Mucosa of rectum (tissue), 2 donors: ENCODE measurements at regions not wholly inside any gene's neighbourhood (a gene's known extent, or its start where the extent isn't known, plus 50 kb on each side); places are given as distances from the start of the nearest gene placed in this dataset.
"Not testable (repeated sequence)": the region's sequence is repeated elsewhere in the genome, so short reads cannot be mapped to it uniquely, and the experiment has no call there.

ENCODE experiments used
- H3K27ac ChIP-seq, 2 donors: one replicate each; pipeline ENCODE4 v1.7.0; 2013; ENCODE audit warnings: inconsistent platforms in 2 of 2, low read depth in 2 of 2, low read length in 2 of 2
- H3K27me3 ChIP-seq, 2 donors: one replicate each; pipeline ENCODE4 v1.7.0; 2013; ENCODE audit warnings: low read length in 2 of 2; ENCODE audit not compliant: control insufficient read depth in 2 of 2, insufficient read depth in 2 of 2
- H3K36me3 ChIP-seq, 2 donors: one replicate each; pipeline ENCODE4 v1.7.0; 2013; ENCODE audit warnings: low read length in 2 of 2; ENCODE audit not compliant: control insufficient read depth in 2 of 2, insufficient read depth in 2 of 2
- H3K4me1 ChIP-seq, 2 donors: one replicate each; pipeline ENCODE4 v1.7.0; 2013; ENCODE audit warnings: low read length in 2 of 2, mild to moderate bottlenecking in 1 of 2; ENCODE audit not compliant: control insufficient read depth in 2 of 2, insufficient read depth in 2 of 2
- H3K4me3 ChIP-seq, 2 donors: one replicate each; pipeline ENCODE4 v1.7.0; 2013; ENCODE audit warnings: low read length in 2 of 2
- H3K9ac ChIP-seq, 2 donors: one replicate each; pipeline ENCODE4 v1.7.0; 2013; ENCODE audit warnings: low read length in 2 of 2, low read depth in 1 of 2, mild to moderate bottlenecking in 1 of 2
- H3K9me3 ChIP-seq, 2 donors: one replicate each; pipeline ENCODE4 v1.7.0; 2013; ENCODE audit warnings: low read length in 2 of 2; ENCODE audit not compliant: control insufficient read depth in 2 of 2
- donor health status: healthy.
- donor health status: Normal muscosa, but diverticular disease.

DNA sequence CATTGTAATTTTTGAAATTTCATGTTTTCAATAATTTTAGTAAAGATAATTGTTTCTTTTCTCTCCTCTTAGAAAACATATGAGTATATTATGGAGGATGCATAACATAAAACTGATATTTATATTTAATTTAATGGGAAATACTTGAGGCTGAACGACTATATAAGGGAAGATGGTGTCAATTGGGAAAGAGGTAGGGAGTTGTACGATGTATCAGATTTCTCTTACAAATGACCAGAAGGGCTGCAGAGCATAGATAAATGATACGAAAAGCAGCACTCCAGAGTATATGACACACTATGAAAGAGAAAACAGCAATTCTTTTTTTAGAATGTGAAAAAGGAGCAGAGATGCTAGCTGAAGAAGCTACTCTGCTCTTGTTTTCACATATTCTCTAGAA, 1308.0 kb upstream of the MIR17HG start:
- Histone ChIP-seq H3K27ac (no peak overlapping the region), H3K4me1 (no peaks in the 10 kb centered on the region), H3K9ac (no peak overlapping the region), H3K36me3 (no peaks in the 10 kb centered on the region), H3K9me3 (no peaks in the 10 kb centered on the region), H3K4me3 (no peak overlapping the region), H3K27me3 (no peaks in the 10 kb centered on the region)

DNA sequence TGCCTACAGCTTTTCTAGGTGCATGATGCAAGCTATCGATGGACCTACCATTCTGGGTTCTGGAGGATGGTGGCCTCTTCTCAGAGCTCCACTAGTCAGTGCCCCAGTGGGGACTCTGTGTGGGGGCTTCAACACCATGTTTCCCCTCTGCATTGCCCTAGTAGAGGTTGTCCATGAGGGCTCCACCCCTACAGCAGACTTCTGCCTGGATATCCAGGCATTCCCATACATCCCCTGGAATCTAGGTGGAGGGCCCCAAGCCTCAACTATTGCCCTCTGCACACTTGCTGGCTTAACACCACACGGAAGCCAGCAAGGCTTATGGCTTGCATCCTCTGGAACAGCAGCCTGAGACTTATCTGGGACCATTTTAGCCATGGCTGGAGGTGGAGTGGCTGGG, 1299.9 kb upstream of the MIR17HG start:
- Histone ChIP-seq H3K27me3 (no peaks in the 10 kb centered on the region), H3K4me1 (no peaks in the 10 kb centered on the region), H3K9ac (no peak overlapping the region), H3K27ac (no peak overlapping the region), H3K36me3 (no peaks in the 10 kb centered on the region), H3K9me3 (peaks cover 0 to 3% of the 10 kb centered on the region in 2 donors), H3K4me3 (no peak overlapping the region)

DNA sequence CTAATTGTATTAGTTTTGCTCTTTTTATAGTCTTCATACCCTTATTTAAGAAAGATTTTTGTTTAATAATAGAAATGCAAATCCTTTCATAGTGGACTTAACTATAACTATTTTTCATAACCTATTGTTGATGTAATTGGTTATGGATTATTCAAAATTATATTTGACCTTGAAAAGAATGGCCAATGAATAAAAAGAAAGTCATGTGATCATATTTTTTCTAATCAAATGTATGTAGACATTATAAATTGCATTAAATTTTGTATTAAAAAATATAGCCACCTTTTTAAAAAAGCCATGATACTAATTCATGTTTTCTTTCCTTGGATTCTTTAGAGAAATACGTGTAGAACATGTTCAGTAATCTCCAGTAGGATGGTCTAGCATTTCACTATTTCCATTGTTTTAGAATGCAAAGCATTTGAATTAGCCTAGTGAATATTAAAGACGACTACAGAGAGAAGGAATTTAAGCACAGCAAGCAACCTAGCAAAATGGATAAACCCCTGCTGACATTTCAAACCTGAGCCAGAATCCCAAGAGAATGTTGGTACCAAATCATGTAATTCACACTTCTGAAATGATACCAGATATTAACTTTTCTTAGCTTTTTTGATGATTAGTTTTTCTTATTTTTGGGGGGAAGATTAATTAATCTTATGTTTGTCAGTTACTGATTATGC, 1297.4 kb upstream of the MIR17HG start:
- Histone ChIP-seq H3K9me3 (peaks cover 0 to 3% of the 10 kb centered on the region in 2 donors), H3K36me3 (no peaks in the 10 kb centered on the region), H3K4me3 (no peak overlapping the region), H3K27me3 (no peaks in the 10 kb centered on the region), H3K4me1 (no peaks in the 10 kb centered on the region), H3K27ac (no peak overlapping the region), H3K9ac (no peak overlapping the region)

DNA sequence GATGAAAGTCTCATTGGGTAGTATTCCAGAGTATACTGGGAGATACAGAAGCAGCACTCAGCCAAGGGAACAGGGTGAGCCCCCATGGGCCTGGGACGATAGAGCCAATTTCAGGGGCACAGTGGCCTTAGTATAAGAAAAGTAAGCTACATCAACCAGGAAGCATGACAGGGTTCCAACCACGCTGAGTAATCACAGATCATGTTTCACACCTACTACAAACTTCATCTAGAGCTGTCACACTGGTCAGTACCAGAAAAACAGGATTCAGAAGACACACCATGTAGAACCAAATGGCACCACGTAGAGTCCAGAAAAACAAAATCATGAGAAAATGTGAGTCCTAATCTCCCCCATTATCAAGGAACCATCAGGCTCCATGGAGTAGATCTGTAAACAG, 1292.4 kb upstream of the MIR17HG start:
- Histone ChIP-seq H3K4me1 (no peaks in the 10 kb centered on the region), H3K4me3 (no peak overlapping the region), H3K9ac (no peak overlapping the region), H3K27ac (no peak overlapping the region), H3K9me3 (no peaks in the 10 kb centered on the region), H3K36me3 (no peaks in the 10 kb centered on the region), H3K27me3 (no peaks in the 10 kb centered on the region)

DNA sequence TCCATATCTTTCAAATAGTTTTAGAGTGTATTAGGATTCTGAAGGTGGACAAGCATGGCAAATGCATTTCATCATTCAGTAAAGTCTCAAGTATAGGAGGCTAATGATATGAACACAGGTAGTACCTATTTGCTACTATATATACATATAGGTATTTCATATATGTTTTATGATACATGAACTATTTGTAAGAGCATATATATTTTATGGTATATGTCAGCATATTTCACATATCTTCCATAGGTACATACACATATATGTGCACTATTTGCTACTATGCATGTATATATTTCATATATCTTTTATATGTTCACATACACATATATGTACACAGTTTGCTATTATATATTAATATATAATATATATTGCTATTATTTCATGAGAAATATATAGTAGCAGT, 1291.7 kb upstream of the MIR17HG start:
- H3K4me1 ChIP-seq = no peaks in the 10 kb centered on the region
- no peaks in the 10 kb centered on the region for H3K27me3 ChIP-seq
- no peak overlapping the region for H3K9ac ChIP-seq
- H3K4me3 ChIP-seq = no peak overlapping the region
- H3K36me3 ChIP-seq = no peaks in the 10 kb centered on the region
- no peaks in the 10 kb centered on the region for H3K9me3 ChIP-seq
- H3K27ac ChIP-seq = no peak overlapping the region

DNA sequence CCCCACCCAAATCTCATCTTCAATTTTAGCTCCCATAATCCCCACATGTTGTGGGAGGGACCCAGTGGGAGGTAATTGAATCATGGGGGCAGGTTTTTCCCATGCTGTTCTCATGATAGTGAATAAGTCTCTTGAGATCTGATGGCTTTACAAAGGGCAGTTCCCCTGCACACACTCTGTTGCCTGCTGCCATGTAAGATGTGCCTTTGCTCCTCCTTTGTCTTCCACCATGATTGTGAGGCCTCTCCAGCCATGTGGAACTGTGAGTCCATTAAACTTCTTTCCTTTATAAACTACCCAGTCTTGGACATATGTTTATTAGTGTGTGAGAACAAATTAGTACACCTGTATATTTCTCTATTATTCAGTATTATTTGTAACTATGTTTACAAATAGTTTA, 1283.3 kb upstream of the MIR17HG start:
- not testable (repeated sequence) for H3K4me1 ChIP-seq, H3K27ac ChIP-seq, H3K9ac ChIP-seq, H3K9me3 ChIP-seq, H3K4me3 ChIP-seq, H3K27me3 ChIP-seq, H3K36me3 ChIP-seq

DNA sequence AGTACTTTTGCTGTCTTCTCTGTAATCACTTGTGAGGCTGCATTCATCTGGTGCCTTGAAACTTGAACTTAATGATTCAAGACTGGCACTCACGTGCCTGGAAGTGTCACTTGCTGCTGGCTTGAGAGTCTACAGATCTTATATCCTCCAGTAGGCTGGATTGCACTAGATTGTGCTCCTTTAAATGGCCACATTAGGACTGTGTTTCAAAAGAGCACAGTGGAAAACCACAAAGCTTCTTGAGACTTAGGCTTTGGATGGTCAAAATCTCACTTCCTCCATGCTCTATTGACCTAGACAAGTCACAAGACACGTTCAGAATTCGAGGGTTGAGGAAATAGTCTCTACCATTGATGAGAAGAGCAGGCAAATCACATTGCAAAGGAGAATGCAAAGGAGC, 1278.8 kb upstream of the MIR17HG start:
- Histone ChIP-seq H3K4me1 (no peaks in the 10 kb centered on the region), H3K9ac (no peak overlapping the region), H3K4me3 (no peak overlapping the region), H3K27me3 (no peaks in the 10 kb centered on the region), H3K9me3 (no peaks in the 10 kb centered on the region), H3K27ac (no peak overlapping the region), H3K36me3 (no peaks in the 10 kb centered on the region)

DNA sequence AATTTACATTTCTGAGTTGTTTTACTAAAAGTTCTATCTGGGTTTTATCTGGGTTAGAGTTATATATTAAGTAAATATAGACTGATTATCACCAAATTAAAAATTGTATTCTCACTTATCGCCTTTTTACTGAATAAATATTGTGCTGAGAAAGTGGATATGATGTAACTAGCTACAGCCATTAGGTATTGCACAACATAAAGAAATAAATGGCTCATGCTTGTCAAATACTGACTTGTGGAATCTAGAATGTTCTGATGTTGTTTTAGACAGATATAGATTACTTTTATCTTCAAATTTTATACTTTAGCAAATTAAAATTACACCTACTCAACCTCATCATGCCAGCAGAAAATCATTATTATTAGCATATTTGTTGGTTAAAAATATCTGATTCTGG, 1277.1 kb upstream of the MIR17HG start:
- H3K4me1 ChIP-seq = no peaks in the 10 kb centered on the region
- no peaks in the 10 kb centered on the region for H3K27me3 ChIP-seq
- no peaks in the 10 kb centered on the region for H3K9me3 ChIP-seq
- H3K9ac ChIP-seq = no peak overlapping the region
- no peak overlapping the region for H3K4me3 ChIP-seq
- H3K36me3 ChIP-seq = no peaks in the 10 kb centered on the region
- no peak overlapping the region for H3K27ac ChIP-seq

DNA sequence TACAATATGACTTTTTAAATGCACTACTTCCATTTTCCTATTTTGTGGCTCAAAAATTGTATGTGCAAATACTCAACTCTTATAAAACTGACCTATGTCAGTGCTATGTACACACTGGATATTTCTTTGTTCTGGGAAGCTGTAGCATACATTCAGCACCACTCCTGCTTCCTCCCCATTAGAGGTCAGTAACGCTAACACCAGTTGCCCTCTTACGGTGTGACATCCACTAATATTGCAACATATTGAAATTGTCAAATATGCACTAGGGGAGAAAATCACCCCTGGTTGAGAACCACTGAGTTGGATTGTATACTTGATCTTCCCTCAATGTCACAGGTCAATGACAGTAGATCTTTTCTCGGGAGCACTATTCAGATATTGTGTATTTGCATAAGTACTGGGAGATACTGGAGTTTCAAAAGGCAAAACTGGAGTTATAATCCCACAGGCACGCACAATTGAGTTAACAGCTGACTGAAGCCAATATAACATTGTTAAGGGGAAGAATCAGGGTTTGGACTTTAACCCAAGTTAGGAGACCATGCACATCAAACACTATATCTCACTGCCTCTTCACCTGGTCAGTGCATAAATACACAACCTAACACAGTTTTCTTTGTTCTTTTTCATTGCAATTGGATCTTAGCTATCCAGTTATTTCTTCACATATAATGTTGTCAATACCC, 1276.5 kb upstream of the MIR17HG start:
- Histone ChIP-seq H3K4me1 (no peaks in the 10 kb centered on the region), H3K27me3 (no peaks in the 10 kb centered on the region), H3K27ac (no peak overlapping the region), H3K36me3 (no peaks in the 10 kb centered on the region), H3K9me3 (no peaks in the 10 kb centered on the region), H3K9ac (no peak overlapping the region), H3K4me3 (no peak overlapping the region)

DNA sequence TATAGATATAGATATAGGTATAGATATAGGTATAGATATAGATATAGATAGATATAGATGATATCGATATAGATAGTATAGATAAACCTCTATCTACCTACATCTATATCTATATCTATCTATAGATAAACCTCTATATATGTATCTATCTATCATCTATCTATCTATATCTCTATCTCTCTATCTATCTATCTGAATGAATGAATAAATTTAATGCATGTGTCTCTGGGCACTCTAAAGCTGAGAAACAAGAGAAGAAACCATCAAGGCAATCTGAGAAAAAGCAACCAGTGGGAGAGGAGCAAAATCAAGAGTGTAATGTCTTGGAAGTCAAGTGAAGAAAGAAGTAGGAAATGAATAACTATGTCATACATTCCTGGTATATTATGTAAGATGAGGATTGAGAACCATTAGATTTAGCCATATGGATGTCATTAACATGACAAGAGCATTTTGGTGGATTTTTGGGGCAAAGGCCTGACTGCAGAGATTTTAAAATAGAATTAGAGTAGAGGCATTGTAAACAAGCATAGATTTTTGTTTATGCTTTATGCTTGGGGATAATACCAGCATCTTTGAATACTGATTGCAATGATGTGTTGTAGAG, 1262.7 kb upstream of the MIR17HG start:
- H3K4me1 ChIP-seq = no peaks in the 10 kb centered on the region
- no peak overlapping the region for H3K9ac ChIP-seq
- H3K9me3 ChIP-seq = no peaks in the 10 kb centered on the region
- no peak overlapping the region for H3K4me3 ChIP-seq
- no peaks in the 10 kb centered on the region for H3K36me3 ChIP-seq
- no peaks in the 10 kb centered on the region for H3K27me3 ChIP-seq
- no peak overlapping the region for H3K27ac ChIP-seq
